ENCODE measurements at regions not wholly inside any gene's neighbourhood (a gene's known extent, or its start where the extent isn't known, plus 50 kb on each side); places are given as distances from the start of the nearest gene placed in this dataset.
A peak's percentile ranks its signal among the peaks of the same experiment; 100 is the strongest.

DNA sequence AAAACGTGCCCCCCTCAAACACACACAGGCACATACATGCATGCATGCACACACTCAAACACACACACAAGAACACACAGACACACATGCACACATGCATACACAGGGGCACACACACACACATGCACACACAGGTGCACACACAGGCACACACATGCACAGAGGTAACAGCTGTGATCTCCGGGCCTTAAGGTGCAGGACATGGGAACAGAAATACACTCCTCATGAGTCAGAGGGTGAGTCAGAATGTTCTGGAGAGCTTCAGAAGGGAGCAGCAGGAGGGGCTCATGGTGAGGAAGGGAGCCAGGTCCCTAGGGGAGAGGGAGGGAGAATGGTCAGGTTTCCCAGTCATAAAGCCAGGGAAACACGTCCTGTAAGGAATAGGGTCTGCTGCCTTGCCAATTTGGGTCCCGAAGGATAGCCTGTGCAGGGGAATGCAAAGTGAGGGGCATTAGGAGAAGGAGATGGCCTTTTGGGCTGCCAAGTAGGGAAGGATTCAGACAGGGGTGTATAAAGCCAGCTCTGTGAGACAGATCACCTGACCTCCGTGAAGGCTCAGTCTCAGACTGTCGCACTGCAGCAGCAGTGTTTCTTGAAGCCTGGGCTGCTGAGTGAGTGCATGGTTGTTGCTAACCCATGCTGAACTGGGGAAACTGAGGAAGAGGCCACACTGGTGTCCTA is 123.9 kb downstream of the MAFB start:
- intact Hi-C loops (cut with DNase I, micrococcal nuclease): no loop called here
- Mint-ChIP-seq H3K36me3 (ENCODE audit: low read depth) (no peaks in the 10 kb centered on the region), H3K4me1 (ENCODE audit: low read depth) (no peaks in the 10 kb centered on the region), H3K4me3 (no peak overlapping the region), H3K9me3 (no peaks in the 10 kb centered on the region), H3K27me3 (peaks cover 21% of the 10 kb centered on the region), H3K27ac (no peak overlapping the region)
- Histone ChIP-seq H3K36me3 (ENCODE audit: insufficient read depth, low read length) (no peaks in the 10 kb centered on the region), H3K27ac (ENCODE audit: low read depth in 1 of 2, low read length in 2 of 2) (no peak overlapping the region), H3K4me3 (ENCODE audit: low read length) (no peak overlapping the region), H3K27me3 (ENCODE audit: control insufficient read depth in 1 of 2, insufficient read depth in 2 of 2, low read length in 2 of 2) (no peaks in the 10 kb centered on the region), H3K4me1 (ENCODE audit: insufficient read depth, low read length) (no peaks in the 10 kb centered on the region), H3K9me3 (ENCODE audit: control insufficient read depth in 1 of 2, insufficient read depth in 1 of 2, low read length in 2 of 2) (no peaks in the 10 kb centered on the region)
- CTCF ChIA-PET: no interaction called here
- TF ChIP-seq, protein P1, sequence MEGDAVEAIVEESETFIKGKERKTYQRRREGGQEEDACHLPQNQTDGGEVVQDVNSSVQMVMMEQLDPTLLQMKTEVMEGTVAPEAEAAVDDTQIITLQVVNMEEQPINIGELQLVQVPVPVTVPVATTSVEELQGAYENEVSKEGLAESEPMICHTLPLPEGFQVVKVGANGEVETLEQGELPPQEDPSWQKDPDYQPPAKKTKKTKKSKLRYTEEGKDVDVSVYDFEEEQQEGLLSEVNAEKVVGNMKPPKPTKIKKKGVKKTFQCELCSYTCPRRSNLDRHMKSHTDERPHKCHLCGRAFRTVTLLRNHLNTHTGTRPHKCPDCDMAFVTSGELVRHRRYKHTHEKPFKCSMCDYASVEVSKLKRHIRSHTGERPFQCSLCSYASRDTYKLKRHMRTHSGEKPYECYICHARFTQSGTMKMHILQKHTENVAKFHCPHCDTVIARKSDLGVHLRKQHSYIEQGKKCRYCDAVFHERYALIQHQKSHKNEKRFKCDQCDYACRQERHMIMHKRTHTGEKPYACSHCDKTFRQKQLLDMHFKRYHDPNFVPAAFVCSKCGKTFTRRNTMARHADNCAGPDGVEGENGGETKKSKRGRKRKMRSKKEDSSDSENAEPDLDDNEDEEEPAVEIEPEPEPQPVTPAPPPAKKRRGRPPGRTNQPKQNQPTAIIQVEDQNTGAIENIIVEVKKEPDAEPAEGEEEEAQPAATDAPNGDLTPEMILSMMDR (IDR thresholded peaks at IDR 0.05): no peak
- POLR2A ChIA-PET: no interaction called here
- DNase-seq: peak in 2 of 14 experiments; percentile 16 to 35
- ATAC-seq (ENCODE audit: poor library complexity): no peak

DNA sequence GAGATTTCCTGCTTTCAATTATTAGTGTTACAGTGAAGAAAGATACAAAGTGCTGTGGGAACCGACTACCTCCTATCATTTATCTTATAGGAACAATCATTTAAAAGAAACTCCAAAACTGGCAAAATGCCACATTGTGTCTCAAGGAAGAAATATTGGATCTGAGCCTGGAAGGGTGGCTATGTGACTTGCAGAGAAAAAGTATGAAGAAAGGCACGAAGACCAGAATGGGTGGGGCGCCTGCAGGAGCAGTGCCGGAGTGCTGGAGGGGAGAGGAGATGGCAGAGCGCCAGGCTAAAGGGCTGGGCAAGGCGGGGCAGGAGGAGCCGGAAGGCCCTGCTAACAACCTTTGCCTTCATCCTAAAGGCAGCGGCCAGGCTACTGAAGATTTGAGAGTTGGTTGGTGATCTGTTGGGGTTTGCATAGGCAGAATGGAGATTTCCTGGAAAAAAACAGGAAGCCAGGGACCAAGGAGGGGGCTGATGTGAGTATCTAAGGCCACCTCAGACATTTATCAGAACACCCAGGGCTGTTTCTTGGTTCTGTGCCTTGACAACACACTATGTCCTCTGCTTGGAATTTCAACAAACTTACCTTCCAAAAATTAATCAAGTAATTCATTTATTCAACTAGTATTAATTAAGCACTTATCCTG is 125.6 kb downstream of the MAFB start:
- no peak overlapping the region for H3K27ac Mint-ChIP-seq
- H3K27me3 Mint-ChIP-seq: peaks cover 25% of the 10 kb centered on the region
- H3K4me3 ChIP-seq (ENCODE audit: low read length): no peak overlapping the region
- intact Hi-C loops (cut with DNase I, micrococcal nuclease): no loop called here
- CTCF ChIA-PET: no interaction called here
- no peaks in the 10 kb centered on the region for H3K36me3 Mint-ChIP-seq (ENCODE audit: low read depth)
- no peaks in the 10 kb centered on the region for H3K36me3 ChIP-seq (ENCODE audit: insufficient read depth, low read length)
- no peak for ATAC-seq (ENCODE audit: poor library complexity)
- no peak for DNase-seq
- H3K4me3 Mint-ChIP-seq: no peak overlapping the region
- no peaks in the 10 kb centered on the region for H3K9me3 ChIP-seq (ENCODE audit: control insufficient read depth in 1 of 2, insufficient read depth in 1 of 2, low read length in 2 of 2)
- H3K27ac ChIP-seq (ENCODE audit: low read depth in 1 of 2, low read length in 2 of 2): no peak overlapping the region
- TF ChIP-seq, protein P1 (IDR thresholded peaks at IDR 0.05): no peak
- POLR2A ChIA-PET: no interaction called here
- H3K9me3 Mint-ChIP-seq: no peaks in the 10 kb centered on the region
- no peaks in the 10 kb centered on the region for H3K4me1 ChIP-seq (ENCODE audit: insufficient read depth, low read length)
- H3K27me3 ChIP-seq (ENCODE audit: control insufficient read depth in 1 of 2, insufficient read depth in 2 of 2, low read length in 2 of 2): no peaks in the 10 kb centered on the region
- H3K4me1 Mint-ChIP-seq (ENCODE audit: low read depth): no peaks in the 10 kb centered on the region

DNA sequence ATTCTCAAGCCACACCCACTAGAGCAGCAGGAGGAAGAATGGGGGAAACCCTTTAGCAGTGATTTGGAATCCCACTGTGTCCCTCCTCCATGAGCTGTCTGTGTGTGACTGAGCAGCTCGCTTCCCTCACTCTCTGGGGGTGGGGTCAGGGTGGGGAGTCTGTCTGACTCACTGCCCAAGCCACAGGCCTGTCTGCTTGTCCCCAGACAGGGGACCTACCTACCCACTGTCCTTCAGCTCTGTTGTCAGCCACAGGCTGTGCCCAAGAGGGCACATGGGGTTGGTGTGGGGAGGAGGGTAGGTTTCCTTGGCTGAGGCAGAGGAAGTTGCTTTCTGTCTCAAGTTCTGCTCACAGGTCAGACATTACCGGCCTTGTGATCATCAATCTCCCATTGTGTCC is 127.0 kb downstream of the MAFB start:
- no peaks in the 10 kb centered on the region for H3K9me3 ChIP-seq (ENCODE audit: control insufficient read depth in 1 of 2, insufficient read depth in 1 of 2, low read length in 2 of 2)
- Mint-ChIP-seq H3K27ac (no peak overlapping the region), H3K4me1 (ENCODE audit: low read depth) (no peaks in the 10 kb centered on the region), H3K4me3 (no peak overlapping the region), H3K9me3 (no peaks in the 10 kb centered on the region), H3K27me3 (peaks cover 25% of the 10 kb centered on the region), H3K36me3 (ENCODE audit: low read depth) (no peaks in the 10 kb centered on the region)
- no peaks in the 10 kb centered on the region for H3K4me1 ChIP-seq (ENCODE audit: insufficient read depth, low read length)
- no peak overlapping the region for H3K4me3 ChIP-seq (ENCODE audit: low read length)
- intact Hi-C loops (cut with DNase I, micrococcal nuclease): no loop called here
- ChIA-PET POLR2A (no interaction called here), CTCF (no interaction called here)
- no peaks in the 10 kb centered on the region for H3K27me3 ChIP-seq (ENCODE audit: control insufficient read depth in 1 of 2, insufficient read depth in 2 of 2, low read length in 2 of 2)
- no peak overlapping the region for H3K27ac ChIP-seq (ENCODE audit: low read depth in 1 of 2, low read length in 2 of 2)
- DNase-seq (peak in 3 of 14 experiments; percentile 15 to 73 (median 57)), ATAC-seq (ENCODE audit: poor library complexity) (no peak)
- H3K36me3 ChIP-seq (ENCODE audit: insufficient read depth, low read length): no peaks in the 10 kb centered on the region
- TF ChIP-seq, protein P1 (IDR thresholded peaks at IDR 0.05): no peak
